Fibroblast of lung (primary cell): ENCODE measurements at regions not wholly inside any gene's neighbourhood (a gene's known extent, or its start where the extent isn't known, plus 50 kb on each side); places are given as distances from the start of the nearest gene placed in this dataset.

Experiments used
- EZH2 ChIP-seq: IDR thresholded peaks from 2 replicates; pipeline ENCODE4 v1.5.1; 2012; ENCODE audit warnings: low read length, control low read depth, mild to moderate bottlenecking; ENCODE audit errors: missing control alignments
- TF ChIP-seq, protein P1 (sequence below), 2 donors: IDR thresholded peaks in 1 of 2; conservative IDR thresholded peaks in 1 of 2; 1 replicate in 1 of 2; 2 replicates in 1 of 2; pipeline ENCODE4 v1.5.1; 2011 to 2012; ENCODE audit warnings: low read length in 2 of 2, control low read depth in 1 of 2, inconsistent platforms in 1 of 2, low read depth in 1 of 2, mild to moderate bottlenecking in 1 of 2

DNA sequence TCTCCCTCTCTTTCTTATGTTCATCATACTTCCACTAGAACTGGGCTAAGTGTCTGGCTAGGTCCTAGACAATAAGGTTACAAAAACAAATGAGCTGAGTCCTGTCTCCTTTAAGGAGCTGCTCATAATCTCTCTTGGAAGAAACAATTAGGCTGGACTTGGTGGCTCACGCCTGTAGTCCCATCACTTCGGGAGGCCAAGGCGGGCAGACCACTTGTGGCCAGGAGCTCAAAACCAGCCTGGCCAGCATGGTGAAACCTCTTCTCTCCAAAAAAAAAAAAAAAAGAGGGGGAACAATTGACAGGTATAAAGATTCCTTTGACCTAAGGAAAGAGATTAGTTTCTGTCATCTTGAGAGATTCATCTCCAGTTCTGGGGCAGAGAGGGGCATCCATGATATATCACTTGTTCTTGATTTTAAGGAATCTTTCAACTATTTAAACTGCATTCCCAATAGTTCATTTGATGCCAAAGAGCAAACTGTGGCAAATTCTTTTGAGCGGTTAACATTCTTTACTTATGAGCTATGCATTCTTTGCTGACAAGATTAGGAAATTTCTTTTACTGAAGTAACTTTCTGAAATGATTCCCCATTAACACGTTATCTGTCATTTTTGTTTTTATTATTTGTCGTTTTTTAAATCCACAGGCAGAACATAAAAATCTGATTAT, 125.5 kb downstream of the C11orf87 start:
- no peak for TF ChIP-seq EZH2
- TF ChIP-seq, protein P1, sequence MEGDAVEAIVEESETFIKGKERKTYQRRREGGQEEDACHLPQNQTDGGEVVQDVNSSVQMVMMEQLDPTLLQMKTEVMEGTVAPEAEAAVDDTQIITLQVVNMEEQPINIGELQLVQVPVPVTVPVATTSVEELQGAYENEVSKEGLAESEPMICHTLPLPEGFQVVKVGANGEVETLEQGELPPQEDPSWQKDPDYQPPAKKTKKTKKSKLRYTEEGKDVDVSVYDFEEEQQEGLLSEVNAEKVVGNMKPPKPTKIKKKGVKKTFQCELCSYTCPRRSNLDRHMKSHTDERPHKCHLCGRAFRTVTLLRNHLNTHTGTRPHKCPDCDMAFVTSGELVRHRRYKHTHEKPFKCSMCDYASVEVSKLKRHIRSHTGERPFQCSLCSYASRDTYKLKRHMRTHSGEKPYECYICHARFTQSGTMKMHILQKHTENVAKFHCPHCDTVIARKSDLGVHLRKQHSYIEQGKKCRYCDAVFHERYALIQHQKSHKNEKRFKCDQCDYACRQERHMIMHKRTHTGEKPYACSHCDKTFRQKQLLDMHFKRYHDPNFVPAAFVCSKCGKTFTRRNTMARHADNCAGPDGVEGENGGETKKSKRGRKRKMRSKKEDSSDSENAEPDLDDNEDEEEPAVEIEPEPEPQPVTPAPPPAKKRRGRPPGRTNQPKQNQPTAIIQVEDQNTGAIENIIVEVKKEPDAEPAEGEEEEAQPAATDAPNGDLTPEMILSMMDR (conservative IDR thresholded peaks at IDR 0.05 in 1 of 2, IDR thresholded peaks at IDR 0.05 in 1 of 2; ENCODE audit: low read depth in 1 of 2, low read length in 2 of 2) = no peak
